Common myeloid progenitor, CD34-positive (primary cell): ENCODE measurements at regions not wholly inside any gene's neighbourhood (a gene's known extent, or its start where the extent isn't known, plus 50 kb on each side); places are given as distances from the start of the nearest gene placed in this dataset.
"Not testable (repeated sequence)": the region's sequence is repeated elsewhere in the genome, so short reads cannot be mapped to it uniquely, and the experiment has no call there.

ENCODE experiments used
- CTCF ChIA-PET: fragments of 350-600 bp; sonication (Branson Sonifier 250); formaldehyde crosslinking; loops from one replicate; lab custom pipeline; 2021; ENCODE audit warnings: antibody characterized with exemption; lab: Charles Lee
- POLR2A ChIA-PET: fragments of 350-600 bp; sonication (Branson Sonifier 250); formaldehyde crosslinking; loops from one replicate; lab custom pipeline; 2021; ENCODE audit warnings: antibody characterized with exemption; lab: Charles Lee
- DNase-seq, 3 donors: peaks; one replicate each; pipeline versions ENCODE4 v3.0.0 to v3.0.0-alpha.2; 2013
- H3K27ac ChIP-seq, 2 experiments: 1 replicate in 1 of 2; 2 replicates in 1 of 2; pipeline ENCODE4 v1.7.0; 2013; ENCODE audit warnings: inconsistent platforms in 2 of 2, low read length in 2 of 2, mild to moderate bottlenecking in 2 of 2, low read depth in 1 of 2, moderate library complexity in 1 of 2; ENCODE audit not compliant: severe bottlenecking in 2 of 2, insufficient read depth in 1 of 2, poor library complexity in 1 of 2
- H3K27me3 ChIP-seq, 5 experiments: replicated peaks in 2 of 5; 1 replicate in 3 of 5; 2 replicates in 2 of 5; pipeline versions ENCODE4 v1.6.1 to v1.7.0; 2013; ENCODE audit warnings: low read length in 4 of 5, mild to moderate bottlenecking in 2 of 5, moderate library complexity in 2 of 5, inconsistent platforms in 1 of 5; ENCODE audit not compliant: insufficient read depth in 5 of 5, control insufficient read depth in 4 of 5
- H3K36me3 ChIP-seq, 4 experiments: 1 replicate in 2 of 4; 2 replicates in 2 of 4; pipeline versions ENCODE4 v1.6.1 to v1.7.0; 2013; ENCODE audit warnings: low read length in 3 of 4, control low read depth in 1 of 4, mild to moderate bottlenecking in 1 of 4; ENCODE audit not compliant: control insufficient read depth in 4 of 4, insufficient read depth in 4 of 4
- H3K4me1 ChIP-seq, 4 experiments: 1 replicate in 3 of 4; 2 replicates in 1 of 4; pipeline versions ENCODE4 v1.6.1 to v1.7.1; 2013; ENCODE audit warnings: low read length in 3 of 4, mild to moderate bottlenecking in 3 of 4, control low read depth in 1 of 4, inconsistent platforms in 1 of 4, moderate library complexity in 1 of 4; ENCODE audit not compliant: control insufficient read depth in 4 of 4, insufficient read depth in 4 of 4; ENCODE audit errors: control extremely low read depth in 1 of 4
- H3K4me3 ChIP-seq, 7 experiments: 1 replicate in 4 of 7; 2 replicates in 3 of 7; pipeline versions ENCODE4 v1.5.1 to v1.7.0; 2013; ENCODE audit warnings: mild to moderate bottlenecking in 7 of 7, low read length in 6 of 7, moderate library complexity in 6 of 7, inconsistent platforms in 2 of 7, low read depth in 2 of 7, control low read depth in 1 of 7; ENCODE audit not compliant: insufficient read depth in 4 of 7, control insufficient read depth in 1 of 7; ENCODE audit errors: extremely low read depth in 1 of 7
- H3K9me3 ChIP-seq, 5 experiments: 1 replicate in 4 of 5; 2 replicates in 1 of 5; pipeline versions ENCODE4 v1.6.1 to v1.7.1; 2013; ENCODE audit warnings: low read length in 4 of 5, mild to moderate bottlenecking in 2 of 5, inconsistent platforms in 1 of 5, low read depth in 1 of 5, moderate library complexity in 1 of 5; ENCODE audit not compliant: control insufficient read depth in 4 of 5, insufficient read depth in 2 of 5; ENCODE audit errors: control extremely low read depth in 1 of 5
- WGBS: methylation state at CpG from one replicate; pipeline ENCODE4 v1.1.5; 2013; ENCODE audit not compliant: insufficient coverage; 5-methylcytosine and 5-hydroxymethylcytosine counted together

DNA sequence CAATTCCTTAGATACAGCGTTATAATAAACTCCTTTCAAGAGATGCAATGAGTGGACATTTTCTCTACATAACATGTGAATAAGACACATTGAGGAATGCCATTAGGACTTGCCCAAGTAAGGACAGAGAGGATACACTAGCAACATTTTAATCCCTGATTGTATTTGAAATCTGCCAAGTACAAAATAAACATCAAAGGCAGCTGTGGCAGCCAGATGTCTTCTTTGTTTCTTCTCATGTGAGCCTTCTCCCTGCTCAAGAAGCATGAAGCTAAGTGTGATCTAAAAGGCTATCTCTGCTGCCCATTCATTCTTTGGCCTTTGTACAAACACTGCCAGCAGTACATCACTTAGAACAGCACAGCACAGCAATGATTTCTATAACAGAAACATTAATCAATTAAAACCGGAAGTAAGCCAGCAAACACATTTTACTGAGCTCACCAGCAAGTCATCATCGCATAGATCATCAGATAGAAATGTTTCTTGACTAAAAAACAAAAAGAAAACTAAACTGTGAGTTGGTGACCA, 364.0 kb downstream of the CNTN6 start:
- Histone ChIP-seq H3K27ac (no peak overlapping the region), H3K4me1 (no peaks in the 10 kb centered on the region), H3K36me3 (no peaks in the 10 kb centered on the region), H3K4me3 (no peak overlapping the region), H3K27me3 (no peaks in the 10 kb centered on the region), H3K9me3 (no peaks in the 10 kb centered on the region)
- 75% methylated on average over 1 of the region's 3 CpGs for WGBS
- ChIA-PET POLR2A (no interaction called here), CTCF (no interaction called here)
- peak in 1 of 3 donors; percentile 1 for DNase-seq

GRCh38 chr3:1462371-1462770, 369.5 kb downstream of the CNTN6 start:
- POLR2A ChIA-PET: no interaction called here
- no peaks in the 10 kb centered on the region for H3K36me3 ChIP-seq
- no peaks in the 10 kb centered on the region for H3K27me3 ChIP-seq
- no peak overlapping the region for H3K4me3 ChIP-seq
- H3K27ac ChIP-seq: no peak overlapping the region
- H3K4me1 ChIP-seq: no peaks in the 10 kb centered on the region
- no peak for DNase-seq
- WGBS: 86% methylated on average over 1 of the region's 2 CpGs
- CTCF ChIA-PET: no interaction called here
- H3K9me3 ChIP-seq: peaks cover 0 to 5% (median 0%) of the 10 kb centered on the region in 5 experiments

GRCh38 chr3:1462856-1463450, 370.1 kb downstream of the CNTN6 start:
- Histone ChIP-seq H3K4me1 (no peaks in the 10 kb centered on the region), H3K27ac (no peak overlapping the region), H3K36me3 (no peaks in the 10 kb centered on the region), H3K9me3 (peaks cover 0 to 5% (median 0%) of the 10 kb centered on the region in 5 experiments), H3K27me3 (no peaks in the 10 kb centered on the region), H3K4me3 (no peak overlapping the region)
- DNase-seq: no peak
- ChIA-PET CTCF (no interaction called here), POLR2A (no interaction called here)
- WGBS: 100% methylated on average over 1 of the region's 3 CpGs

DNA sequence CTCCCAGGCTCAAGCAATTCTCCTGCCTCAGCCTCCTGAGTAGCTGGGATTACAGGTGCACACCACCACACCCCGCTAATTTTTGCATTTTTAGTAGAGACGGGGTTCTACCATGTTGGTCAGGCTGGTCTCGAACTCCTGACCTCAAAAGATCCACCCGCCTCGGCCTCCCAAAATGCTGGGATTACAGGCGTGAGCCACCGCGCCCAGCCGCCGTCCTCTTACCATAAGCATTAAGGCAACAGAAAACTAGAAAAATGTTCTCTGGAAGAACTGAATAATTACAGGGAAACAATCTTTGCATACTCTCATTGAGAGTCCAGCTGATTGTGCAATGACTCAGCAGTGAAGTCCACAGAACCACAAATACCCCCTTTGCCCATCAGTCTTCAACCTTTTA, 372.3 kb downstream of the CNTN6 start:
- H3K27ac ChIP-seq, H3K9me3 ChIP-seq, POLR2A ChIA-PET, H3K4me3 ChIP-seq, CTCF ChIA-PET, H3K27me3 ChIP-seq, H3K36me3 ChIP-seq, DNase-seq, H3K4me1 ChIP-seq: not testable (repeated sequence)
- 100% methylated on average over 1 of the region's 10 CpGs for WGBS

DNA sequence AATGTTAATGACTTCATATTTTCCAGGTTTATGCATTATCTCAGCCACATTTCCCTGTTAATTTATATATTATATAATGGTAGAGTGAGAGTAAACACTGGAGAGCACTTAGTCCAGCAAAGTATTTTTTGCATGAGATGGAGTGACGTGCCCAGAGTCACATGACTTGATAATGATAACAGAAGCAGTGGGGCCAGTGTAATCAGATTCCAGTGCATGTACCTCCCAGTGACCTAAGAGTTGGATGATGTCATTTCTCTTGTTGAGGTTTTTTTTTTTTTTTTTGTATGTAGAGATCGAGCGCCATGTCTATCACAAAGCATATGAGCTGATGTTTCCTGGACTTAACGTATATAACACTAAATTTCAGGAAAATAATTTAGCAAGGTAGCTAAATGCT, 375.3 kb downstream of the CNTN6 start:
- 100% methylated on average over 1 of the region's 4 CpGs for WGBS
- Histone ChIP-seq H3K36me3 (no peaks in the 10 kb centered on the region), H3K4me1 (no peaks in the 10 kb centered on the region), H3K27ac (no peak overlapping the region), H3K27me3 (no peaks in the 10 kb centered on the region), H3K4me3 (no peak overlapping the region), H3K9me3 (peaks cover 0 to 5% (median 0%) of the 10 kb centered on the region in 5 experiments)
- CTCF ChIA-PET: no interaction called here
- POLR2A ChIA-PET: no interaction called here
- DNase-seq: no peak

GRCh38 chr3:1469248-1469647, 376.4 kb downstream of the CNTN6 start:
- no CpG with 5 or more reads among the region's 2 CpGs for WGBS
- DNase-seq: no peak
- ChIA-PET POLR2A (no interaction called here), CTCF (no interaction called here)
- no peaks in the 10 kb centered on the region for H3K36me3 ChIP-seq
- H3K9me3 ChIP-seq: peaks cover 0 to 5% (median 0%) of the 10 kb centered on the region in 5 experiments
- no peaks in the 10 kb centered on the region for H3K4me1 ChIP-seq
- H3K27me3 ChIP-seq: no peaks in the 10 kb centered on the region
- H3K4me3 ChIP-seq: no peak overlapping the region
- H3K27ac ChIP-seq: no peak overlapping the region

- H3K27ac ChIP-seq: no peak overlapping the region
- CTCF ChIA-PET: no interaction called here
- H3K4me1 ChIP-seq: no peaks in the 10 kb centered on the region
- H3K36me3 ChIP-seq: no peaks in the 10 kb centered on the region
- POLR2A ChIA-PET: no interaction called here
- no peaks in the 10 kb centered on the region for H3K27me3 ChIP-seq
- WGBS: 100% methylated on average over 2 of the region's 2 CpGs
- no peak overlapping the region for H3K4me3 ChIP-seq
- no peak for DNase-seq
- H3K9me3 ChIP-seq: peaks cover 0 to 5% (median 0%) of the 10 kb centered on the region in 5 experiments
Observed at GRCh38 chr3:1469687-1470086, 376.9 kb downstream of the CNTN6 start.
